ENCODE measurements at regions not wholly inside any gene's neighbourhood (a gene's known extent, or its start where the extent isn't known, plus 50 kb on each side); places are given as distances from the start of the nearest gene placed in this dataset.

GRCh38 chr14:85437148-85437547, 92.8 kb upstream of the FLRT2 start:
- ATAC-seq (ENCODE audit: insufficient read depth, low read depth), result no peak

GRCh38 chr14:85438001-85438400, 91.9 kb upstream of the FLRT2 start:
- no peak for ATAC-seq (ENCODE audit: insufficient read depth, low read depth)
- no peaks in the 10 kb centered on the region for H3K36me3 ChIP-seq (ENCODE audit: insufficient read depth, low read length)
- no peak overlapping the region for H3K27ac ChIP-seq (ENCODE audit: low read length)
- no peak overlapping the region for H3K4me2 ChIP-seq (ENCODE audit: insufficient read depth, low read length)
- no peak overlapping the region for H3K4me3 ChIP-seq (ENCODE audit: low read depth in 1 of 2, low read length in 2 of 2)
- no peak overlapping the region for H2AFZ ChIP-seq (ENCODE audit: low read depth, low read length)
- H3K9ac ChIP-seq (ENCODE audit: low read depth, low read length), result no peak overlapping the region
- DNase-seq, result no peak
- TF ChIP-seq CTCF (IDR thresholded peaks at IDR 0.05; ENCODE audit: borderline replicate concordance, extremely low read depth, low read length, poor library complexity, severe bottlenecking), result no peak
- H4K20me1 ChIP-seq (ENCODE audit: insufficient read depth, low read length), result no peaks in the 10 kb centered on the region
- no peaks in the 10 kb centered on the region for H3K79me2 ChIP-seq (ENCODE audit: insufficient read depth, low read length)
- no peaks in the 10 kb centered on the region for H3K9me3 ChIP-seq (ENCODE audit: insufficient read depth, low read length, severe bottlenecking)
- H3K4me1 ChIP-seq (ENCODE audit: insufficient read depth, low read length), result no peaks in the 10 kb centered on the region
- H3K27me3 ChIP-seq (ENCODE audit: insufficient read depth, low read length, poor library complexity), result no peaks in the 10 kb centered on the region

More at GRCh38 chr14:85437148-85437547, 92.8 kb upstream of the FLRT2 start:
- no peaks in the 10 kb centered on the region for H3K4me1 ChIP-seq (ENCODE audit: insufficient read depth, low read length)
- no peak overlapping the region for H3K4me2 ChIP-seq (ENCODE audit: insufficient read depth, low read length)
- H3K9me3 ChIP-seq (ENCODE audit: insufficient read depth, low read length, severe bottlenecking), result no peaks in the 10 kb centered on the region
- TF ChIP-seq CTCF (IDR thresholded peaks at IDR 0.05; ENCODE audit: borderline replicate concordance, extremely low read depth, low read length, poor library complexity, severe bottlenecking) (no peak), EZH2 (IDR thresholded peaks at IDR 0.05; ENCODE audit: borderline replicate concordance, low read depth, low read length, severe bottlenecking) (no peak)
- no peak overlapping the region for H2AFZ ChIP-seq (ENCODE audit: low read depth, low read length)
- H3K9ac ChIP-seq (ENCODE audit: low read depth, low read length), result no peak overlapping the region
- no peaks in the 10 kb centered on the region for H4K20me1 ChIP-seq (ENCODE audit: insufficient read depth, low read length)
- no peak overlapping the region for H3K27ac ChIP-seq (ENCODE audit: low read length)
- no peaks in the 10 kb centered on the region for H3K27me3 ChIP-seq (ENCODE audit: insufficient read depth, low read length, poor library complexity)
- no peak overlapping the region for H3K4me3 ChIP-seq (ENCODE audit: low read depth in 1 of 2, low read length in 2 of 2)
- no peaks in the 10 kb centered on the region for H3K36me3 ChIP-seq (ENCODE audit: insufficient read depth, low read length)
- no peak for DNase-seq
- H3K79me2 ChIP-seq (ENCODE audit: insufficient read depth, low read length), result no peaks in the 10 kb centered on the region

- H3K9ac ChIP-seq (ENCODE audit: low read depth, low read length), result no peak overlapping the region
- H3K79me2 ChIP-seq (ENCODE audit: insufficient read depth, low read length), result no peaks in the 10 kb centered on the region
- no peak overlapping the region for H3K27ac ChIP-seq (ENCODE audit: low read length)
- H3K4me2 ChIP-seq (ENCODE audit: insufficient read depth, low read length), result no peak overlapping the region
- no peak overlapping the region for H3K4me3 ChIP-seq (ENCODE audit: low read depth in 1 of 2, low read length in 2 of 2)
- no peaks in the 10 kb centered on the region for H3K9me3 ChIP-seq (ENCODE audit: insufficient read depth, low read length, severe bottlenecking)
- no peak for TF ChIP-seq EZH2 (IDR thresholded peaks at IDR 0.05; ENCODE audit: borderline replicate concordance, low read depth, low read length, severe bottlenecking)
- TF ChIP-seq CTCF (IDR thresholded peaks at IDR 0.05; ENCODE audit: borderline replicate concordance, extremely low read depth, low read length, poor library complexity, severe bottlenecking), result no peak
- no peaks in the 10 kb centered on the region for H3K4me1 ChIP-seq (ENCODE audit: insufficient read depth, low read length)
- no peaks in the 10 kb centered on the region for H3K36me3 ChIP-seq (ENCODE audit: insufficient read depth, low read length)
- H4K20me1 ChIP-seq (ENCODE audit: insufficient read depth, low read length), result no peaks in the 10 kb centered on the region
- H3K27me3 ChIP-seq (ENCODE audit: insufficient read depth, low read length, poor library complexity), result no peaks in the 10 kb centered on the region
- DNase-seq, result no peak
- no peak for ATAC-seq (ENCODE audit: insufficient read depth, low read depth)
- H2AFZ ChIP-seq (ENCODE audit: low read depth, low read length), result no peak overlapping the region
These were observed 91.4 kb upstream of the FLRT2 start for GRCh38 chr14:85438481-85438942.

All from DND-41 (cell line).